GM12878 (cell line): ENCODE measurements at regions not wholly inside any gene's neighbourhood (a gene's known extent, or its start where the extent isn't known, plus 50 kb on each side); places are given as distances from the start of the nearest gene placed in this dataset.

Experiments used
- ATAC-seq: fragments of 200-7000 bp; cut with Tn5 transposase; 3 replicates; pipeline ENCODE4 v1.9.1; 2020; ENCODE audit warnings: mild to moderate bottlenecking, moderate library complexity
- BruUV-seq: library from RNA; stranded (reverse); fragments of 400-500 nt; replicated peaks from 2 replicates; lab custom pipeline; 2021; lab: Mats Ljungman, UMichigan
- CTCF ChIA-PET: fragments of 300-600 bp; sonication (Branson Sonifier 250); formaldehyde crosslinking; extraction: SDS; loops from one replicate; lab custom pipeline; 2021; ENCODE audit warnings: inconsistent platforms; lab: Yijun Ruan, JAX
- POLR2A ChIA-PET: fragments of 350-600 bp; formaldehyde crosslinking; extraction: SDS; loops from one replicate; lab custom pipeline; 2021; ENCODE audit warnings: inconsistent platforms; lab: Charles Lee
- RAD21 ChIA-PET: fragments of 300-600 bp; sonication (Branson Sonifier 250); formaldehyde crosslinking; loops from one replicate; lab custom pipeline; 2023; ENCODE audit warnings: antibody characterized with exemption; ENCODE audit not compliant: unreplicated experiment; lab: Charles Lee
- SMC1A ChIA-PET: fragments of 300-600 bp; sonication (Branson Sonifier 250); formaldehyde crosslinking; loops from one replicate; lab custom pipeline; 2023; ENCODE audit not compliant: unreplicated experiment, uncharacterized antibody; lab: Charles Lee
- DNase-seq: peaks from one replicate; pipeline ENCODE4 v3.0.0-alpha.2; 2011; ENCODE audit warnings: low read depth, low spot score
- FAIRE-seq: peaks from 3 replicates; lab custom pipeline; 2011; peaks lifted over from hg19 to GRCh38; lab: Jason Lieb, UNC
- H2AFZ ChIP-seq: 2 replicates; pipeline ENCODE4 v1.6.0; 2011; ENCODE audit warnings: low read depth, low read length, control low read depth; ENCODE audit not compliant: control insufficient read depth
- H3K27ac ChIP-seq: 2 replicates; pipeline ENCODE4 v1.5.1; 2011; ENCODE audit warnings: control low read depth; ENCODE audit not compliant: control insufficient read depth, insufficient read depth
- H3K27me3 ChIP-seq, 2 experiments: replicated peaks in 1 of 2; 2 replicates each; pipeline versions ENCODE4 v1.6.0 to v1.6.1; 2011; ENCODE audit warnings: low read length in 1 of 2; ENCODE audit not compliant: control insufficient read depth in 2 of 2, insufficient read depth in 2 of 2
- H3K36me3 ChIP-seq, 2 experiments: 2 replicates each; pipeline ENCODE4 v1.5.1; 2011; ENCODE audit warnings: low read length in 1 of 2; ENCODE audit not compliant: control insufficient read depth in 2 of 2, insufficient read depth in 2 of 2
- H3K4me1 ChIP-seq: 2 replicates; pipeline ENCODE4 v1.6.1; 2011; ENCODE audit warnings: mild to moderate bottlenecking, low read length, moderate library complexity, mixed read lengths; ENCODE audit not compliant: control insufficient read depth, insufficient read depth
- H3K4me2 ChIP-seq: 2 replicates; pipeline ENCODE4 v1.6.0; 2011; ENCODE audit warnings: control low read depth; ENCODE audit not compliant: control insufficient read depth, insufficient read depth
- H3K4me3 ChIP-seq: fragments of 200-600 bp; sonication (generic); 2 replicates; pipeline ENCODE4 v1.5.1; 2016
- H3K79me2 ChIP-seq: 2 replicates; pipeline ENCODE4 v1.6.0; 2011; ENCODE audit warnings: low read length; ENCODE audit not compliant: control insufficient read depth, insufficient read depth
- H3K9ac ChIP-seq: 2 replicates; pipeline ENCODE4 v1.8.0; 2011; ENCODE audit warnings: low read length, control low read depth, mixed read lengths; ENCODE audit not compliant: control insufficient read depth, insufficient read depth
- H3K9me3 ChIP-seq: replicated peaks from 3 replicates; pipeline ENCODE4 v1.5.1; 2011; ENCODE audit warnings: mild to moderate bottlenecking, low read length; ENCODE audit not compliant: control insufficient read depth, insufficient read depth
- H4K20me1 ChIP-seq: 2 replicates; pipeline ENCODE4 v1.6.0; 2011; ENCODE audit not compliant: control insufficient read depth, insufficient read depth
- ASH2L ChIP-seq: fragments of 300-600, 200-600 bp; sonication (generic); IDR thresholded peaks from 2 replicates; pipeline ENCODE4 v1.6.1; 2017; ENCODE audit warnings: low read depth, mild to moderate bottlenecking, borderline replicate concordance
- BMI1 ChIP-seq: fragments of 450-650 bp; IDR thresholded peaks from 2 replicates; pipeline ENCODE4 v1.6.1; 2016; ENCODE audit warnings: mild to moderate bottlenecking, moderate library complexity, borderline replicate concordance
- CREB1 ChIP-seq: IDR thresholded peaks from 2 replicates; pipeline ENCODE4 v1.6.1; 2012; ENCODE audit warnings: low read depth, mild to moderate bottlenecking, inconsistent platforms
- CREM ChIP-seq: IDR thresholded peaks from 2 replicates; pipeline ENCODE4 v1.6.1; 2014; ENCODE audit warnings: antibody characterized with exemption, low read depth
- HDAC6 ChIP-seq: fragments of 200-600 bp; sonication (generic); IDR thresholded peaks from one replicate; pipeline ENCODE4 v1.8.0; 2017; ENCODE audit warnings: antibody characterized with exemption; ENCODE audit not compliant: unreplicated experiment
- POLR2A ChIP-seq: IDR thresholded peaks from 2 replicates; pipeline ENCODE4 v1.6.1; 2011; ENCODE audit warnings: low read depth, mild to moderate bottlenecking, low read length
- RFX5 ChIP-seq: IDR thresholded peaks from 2 replicates; pipeline ENCODE4 v1.6.1; 2011; ENCODE audit warnings: low read depth, low read length, improper control_type of control experiment
- SUZ12 ChIP-seq: fragments of 200-600 bp; sonication (generic); IDR thresholded peaks from one replicate; pipeline ENCODE4 v1.6.1; 2018; ENCODE audit warnings: antibody characterized with exemption, mild to moderate bottlenecking; ENCODE audit not compliant: unreplicated experiment
- TBL1XR1 ChIP-seq: IDR thresholded peaks from 2 replicates; pipeline ENCODE4 v1.6.1; 2012; ENCODE audit warnings: low read depth, low read length, improper control_type of control experiment
- TCF3 ChIP-seq: IDR thresholded peaks from 2 replicates; pipeline ENCODE4 v1.6.1; 2012; ENCODE audit warnings: low read depth, mild to moderate bottlenecking, low read length, borderline replicate concordance; ENCODE audit not compliant: insufficient read depth
- ZNF207 ChIP-seq: fragments of 450-650 bp; IDR thresholded peaks from 2 replicates; pipeline ENCODE4 v1.6.1; 2014; ENCODE audit warnings: antibody characterized with exemption, mild to moderate bottlenecking, borderline replicate concordance
- ZNF217 ChIP-seq: fragments of 450-650 bp; IDR thresholded peaks from 2 replicates; pipeline ENCODE4 v1.6.1; 2017; ENCODE audit warnings: antibody characterized with exemption, mild to moderate bottlenecking
- WGBS: methylation state at CpG from one replicate; pipeline ENCODE4 v1.1.6; 2016; ENCODE audit warnings: low lambda C conversion rate; ENCODE audit not compliant: insufficient replicate concordance, insufficient coverage; ENCODE audit errors: missing lambda C conversion rate; 5-methylcytosine and 5-hydroxymethylcytosine counted together
- in situ Hi-C: fragments of 300-500 bp; cut with MboI; formaldehyde crosslinking; loops from 9 replicates; pipeline ENCODE4 v1.14.3; 2018; ENCODE audit warnings: mixed read lengths
- intact Hi-C: fragments of 100-400 bp; cut with micrococcal nuclease; formaldehyde crosslinking; loops from one replicate; pipeline ENCODE4 v1.14.2; 2022; ENCODE audit not compliant: unreplicated experiment
- TF ChIP-seq, protein P1 (sequence below): IDR thresholded peaks from 2 replicates; pipeline ENCODE4 v1.6.1; 2011; ENCODE audit warnings: borderline replicate concordance, low read depth, mild to moderate bottlenecking, moderate library complexity, low read length; ENCODE audit not compliant: insufficient read depth, poor library complexity, severe bottlenecking
- TF ChIP-seq, protein P2 (sequence below): fragments of 450-650 bp; IDR thresholded peaks from 2 replicates; pipeline ENCODE4 v1.6.1; 2017; ENCODE audit warnings: mild to moderate bottlenecking, low read depth, inconsistent platforms; ENCODE audit not compliant: poor library complexity, severe bottlenecking
- TF ChIP-seq, protein P3 (sequence below): IDR thresholded peaks from 2 replicates; pipeline ENCODE4 v1.6.1; 2012; ENCODE audit warnings: low read depth, low read length, improper control_type of control experiment
- TF ChIP-seq, protein P4 (sequence below): fragments of 450-650 bp; IDR thresholded peaks from 2 replicates; pipeline ENCODE4 v1.6.1; 2017; ENCODE audit warnings: mild to moderate bottlenecking, moderate library complexity

DNA sequence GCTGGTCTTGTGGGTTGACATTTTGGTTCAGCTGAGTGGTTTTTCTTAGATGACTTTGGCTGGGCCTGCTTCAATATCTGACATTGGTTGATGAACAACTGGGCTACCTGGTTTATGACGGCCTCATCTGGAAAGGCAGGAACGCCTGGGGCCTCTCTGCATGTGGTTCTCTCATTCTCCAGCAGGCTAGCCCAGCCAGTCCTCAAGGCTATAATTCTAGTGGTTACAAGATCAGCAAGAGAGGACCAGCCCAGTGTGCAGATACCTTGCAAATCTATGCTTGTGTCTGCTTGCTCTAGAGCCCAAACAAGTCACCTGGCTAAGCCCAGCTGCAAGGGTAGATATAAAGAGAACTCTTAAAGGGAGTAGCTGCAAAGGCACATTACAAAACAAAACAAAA is 214.2 kb upstream of the PUDP start:
- TF ChIP-seq ASH2L (no peak), ZNF217 (no peak), SUZ12 (no peak), TCF3 (no peak), CREM (no peak), BMI1 (no peak), POLR2A (no peak), RFX5 (no peak), HDAC6 (no peak), CREB1 (no peak), TBL1XR1 (no peak), ZNF207 (no peak)
- TF ChIP-seq, protein P1, sequence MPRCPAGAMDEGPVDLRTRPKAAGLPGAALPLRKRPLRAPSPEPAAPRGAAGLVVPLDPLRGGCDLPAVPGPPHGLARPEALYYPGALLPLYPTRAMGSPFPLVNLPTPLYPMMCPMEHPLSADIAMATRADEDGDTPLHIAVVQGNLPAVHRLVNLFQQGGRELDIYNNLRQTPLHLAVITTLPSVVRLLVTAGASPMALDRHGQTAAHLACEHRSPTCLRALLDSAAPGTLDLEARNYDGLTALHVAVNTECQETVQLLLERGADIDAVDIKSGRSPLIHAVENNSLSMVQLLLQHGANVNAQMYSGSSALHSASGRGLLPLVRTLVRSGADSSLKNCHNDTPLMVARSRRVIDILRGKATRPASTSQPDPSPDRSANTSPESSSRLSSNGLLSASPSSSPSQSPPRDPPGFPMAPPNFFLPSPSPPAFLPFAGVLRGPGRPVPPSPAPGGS: no peak
- TF ChIP-seq, protein P2, sequence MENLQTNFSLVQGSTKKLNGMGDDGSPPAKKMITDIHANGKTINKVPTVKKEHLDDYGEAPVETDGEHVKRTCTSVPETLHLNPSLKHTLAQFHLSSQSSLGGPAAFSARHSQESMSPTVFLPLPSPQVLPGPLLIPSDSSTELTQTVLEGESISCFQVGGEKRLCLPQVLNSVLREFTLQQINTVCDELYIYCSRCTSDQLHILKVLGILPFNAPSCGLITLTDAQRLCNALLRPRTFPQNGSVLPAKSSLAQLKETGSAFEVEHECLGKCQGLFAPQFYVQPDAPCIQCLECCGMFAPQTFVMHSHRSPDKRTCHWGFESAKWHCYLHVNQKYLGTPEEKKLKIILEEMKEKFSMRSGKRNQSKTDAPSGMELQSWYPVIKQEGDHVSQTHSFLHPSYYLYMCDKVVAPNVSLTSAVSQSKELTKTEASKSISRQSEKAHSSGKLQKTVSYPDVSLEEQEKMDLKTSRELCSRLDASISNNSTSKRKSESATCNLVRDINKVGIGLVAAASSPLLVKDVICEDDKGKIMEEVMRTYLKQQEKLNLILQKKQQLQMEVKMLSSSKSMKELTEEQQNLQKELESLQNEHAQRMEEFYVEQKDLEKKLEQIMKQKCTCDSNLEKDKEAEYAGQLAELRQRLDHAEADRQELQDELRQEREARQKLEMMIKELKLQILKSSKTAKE: no peak
- TF ChIP-seq, protein P3, sequence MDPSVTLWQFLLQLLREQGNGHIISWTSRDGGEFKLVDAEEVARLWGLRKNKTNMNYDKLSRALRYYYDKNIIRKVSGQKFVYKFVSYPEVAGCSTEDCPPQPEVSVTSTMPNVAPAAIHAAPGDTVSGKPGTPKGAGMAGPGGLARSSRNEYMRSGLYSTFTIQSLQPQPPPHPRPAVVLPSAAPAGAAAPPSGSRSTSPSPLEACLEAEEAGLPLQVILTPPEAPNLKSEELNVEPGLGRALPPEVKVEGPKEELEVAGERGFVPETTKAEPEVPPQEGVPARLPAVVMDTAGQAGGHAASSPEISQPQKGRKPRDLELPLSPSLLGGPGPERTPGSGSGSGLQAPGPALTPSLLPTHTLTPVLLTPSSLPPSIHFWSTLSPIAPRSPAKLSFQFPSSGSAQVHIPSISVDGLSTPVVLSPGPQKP: no peak
- TF ChIP-seq, protein P4, sequence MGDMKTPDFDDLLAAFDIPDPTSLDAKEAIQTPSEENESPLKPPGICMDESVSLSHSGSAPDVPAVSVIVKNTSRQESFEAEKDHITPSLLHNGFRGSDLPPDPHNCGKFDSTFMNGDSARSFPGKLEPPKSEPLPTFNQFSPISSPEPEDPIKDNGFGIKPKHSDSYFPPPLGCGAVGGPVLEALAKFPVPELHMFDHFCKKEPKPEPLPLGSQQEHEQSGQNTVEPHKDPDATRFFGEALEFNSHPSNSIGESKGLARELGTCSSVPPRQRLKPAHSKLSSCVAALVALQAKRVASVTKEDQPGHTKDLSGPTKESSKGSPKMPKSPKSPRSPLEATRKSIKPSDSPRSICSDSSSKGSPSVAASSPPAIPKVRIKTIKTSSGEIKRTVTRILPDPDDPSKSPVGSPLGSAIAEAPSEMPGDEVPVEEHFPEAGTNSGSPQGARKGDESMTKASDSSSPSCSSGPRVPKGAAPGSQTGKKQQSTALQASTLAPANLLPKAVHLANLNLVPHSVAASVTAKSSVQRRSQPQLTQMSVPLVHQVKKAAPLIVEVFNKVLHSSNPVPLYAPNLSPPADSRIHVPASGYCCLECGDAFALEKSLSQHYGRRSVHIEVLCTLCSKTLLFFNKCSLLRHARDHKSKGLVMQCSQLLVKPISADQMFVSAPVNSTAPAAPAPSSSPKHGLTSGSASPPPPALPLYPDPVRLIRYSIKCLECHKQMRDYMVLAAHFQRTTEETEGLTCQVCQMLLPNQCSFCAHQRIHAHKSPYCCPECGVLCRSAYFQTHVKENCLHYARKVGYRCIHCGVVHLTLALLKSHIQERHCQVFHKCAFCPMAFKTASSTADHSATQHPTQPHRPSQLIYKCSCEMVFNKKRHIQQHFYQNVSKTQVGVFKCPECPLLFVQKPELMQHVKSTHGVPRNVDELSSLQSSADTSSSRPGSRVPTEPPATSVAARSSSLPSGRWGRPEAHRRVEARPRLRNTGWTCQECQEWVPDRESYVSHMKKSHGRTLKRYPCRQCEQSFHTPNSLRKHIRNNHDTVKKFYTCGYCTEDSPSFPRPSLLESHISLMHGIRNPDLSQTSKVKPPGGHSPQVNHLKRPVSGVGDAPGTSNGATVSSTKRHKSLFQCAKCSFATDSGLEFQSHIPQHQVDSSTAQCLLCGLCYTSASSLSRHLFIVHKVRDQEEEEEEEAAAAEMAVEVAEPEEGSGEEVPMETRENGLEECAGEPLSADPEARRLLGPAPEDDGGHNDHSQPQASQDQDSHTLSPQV: no peak

More for the DNA sequence above, 214.2 kb upstream of the PUDP start:
- intact Hi-C loops (no loop called here), in situ Hi-C loops (no loop called here)
- H3K4me2 ChIP-seq: no peak overlapping the region
- H3K4me1 ChIP-seq: no peaks in the 10 kb centered on the region
- H3K27ac ChIP-seq: no peak overlapping the region
- ATAC-seq: no peak
- 23% methylated on average over 2 of the region's 2 CpGs for WGBS
- H3K9ac ChIP-seq: no peak overlapping the region
- BruUV-seq: no TSS peak
- H3K79me2 ChIP-seq: no peaks in the 10 kb centered on the region
- H3K27me3 ChIP-seq: no peaks in the 10 kb centered on the region
- no peak for FAIRE-seq
- H3K36me3 ChIP-seq: no peaks in the 10 kb centered on the region
- ChIA-PET CTCF (no interaction called here), SMC1A (interaction anchor here (0.9 kb wide), 1 partner anchor 29 kb away, joined by 3 read pairs; no protein-coding TSS in a partner anchor), POLR2A (no interaction called here), RAD21 (no interaction called here)
- no peaks in the 10 kb centered on the region; the same call in 1 of the 2 replicates for H4K20me1 ChIP-seq
- H3K4me3 ChIP-seq: no peak overlapping the region
- no peak for DNase-seq
- no peak overlapping the region for H2AFZ ChIP-seq
- H3K9me3 ChIP-seq: no peaks in the 10 kb centered on the region
